ENCODE measurements at regions not wholly inside any gene's neighbourhood (a gene's known extent, or its start where the extent isn't known, plus 50 kb on each side); places are given as distances from the start of the nearest gene placed in this dataset.
"Not testable (repeated sequence)": the region's sequence is repeated elsewhere in the genome, so short reads cannot be mapped to it uniquely, and the experiment has no call there.

GRCh38 chr13:85142351-85142927 is 656.8 kb downstream of the SLITRK6 start:
- no peak for TF ChIP-seq CTCF (IDR thresholded peaks at IDR 0.05; ENCODE audit: borderline replicate concordance, control extremely low read depth, extremely low read depth, insufficient read depth, missing control alignments)
- DNase-seq (ENCODE audit: low spot score): no peak
- in situ Hi-C loops (cut with MboI; ENCODE audit: low sequenced_read_pairs, unreplicated experiment): no loop called here

DNA sequence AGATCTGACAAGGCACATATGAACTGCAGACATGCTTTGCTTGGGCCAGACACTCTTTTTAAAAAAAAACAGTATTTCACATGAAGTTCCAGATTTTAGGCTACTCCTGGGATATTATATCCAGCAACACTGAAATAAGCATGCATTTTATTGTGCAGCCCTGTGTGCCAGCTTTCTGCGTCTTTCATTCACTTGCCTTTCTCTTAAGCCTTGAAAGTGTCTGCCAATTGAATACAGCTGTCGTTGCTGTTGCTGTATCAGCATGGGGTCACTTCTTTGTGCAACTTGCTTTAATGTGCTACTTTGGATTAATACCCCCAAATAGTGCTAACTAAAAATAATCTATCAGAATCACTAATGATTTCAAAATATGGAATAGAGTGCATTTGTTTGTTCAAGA is 657.8 kb downstream of the SLITRK6 start:
- in situ Hi-C loops (cut with MboI; ENCODE audit: low sequenced_read_pairs, unreplicated experiment): no loop called here
- no peak for DNase-seq (ENCODE audit: low spot score)
- TF ChIP-seq CTCF (IDR thresholded peaks at IDR 0.05; ENCODE audit: borderline replicate concordance, control extremely low read depth, extremely low read depth, insufficient read depth, missing control alignments): no peak

DNA sequence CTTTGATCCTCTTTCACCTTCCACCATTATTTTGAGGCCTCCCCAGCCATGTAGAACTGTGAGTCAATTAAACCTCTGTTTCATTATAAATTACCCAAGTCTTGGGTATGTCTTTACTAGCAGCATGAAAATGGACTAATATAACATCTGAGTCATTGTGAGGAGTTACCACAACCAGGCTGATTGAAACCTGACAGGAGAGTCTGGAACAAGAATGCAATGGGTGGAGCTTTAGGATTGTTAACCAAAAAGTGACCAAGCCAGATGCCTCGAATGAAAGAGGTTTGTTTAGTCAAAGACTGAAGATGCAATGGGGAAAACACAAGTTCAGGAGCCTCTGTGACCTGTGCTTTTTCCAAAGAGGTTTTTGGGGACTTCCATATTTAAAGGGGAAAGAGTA is 659.0 kb downstream of the SLITRK6 start:
- in situ Hi-C loops (cut with MboI; ENCODE audit: low sequenced_read_pairs, unreplicated experiment): no loop called here
- no peak for TF ChIP-seq CTCF (IDR thresholded peaks at IDR 0.05; ENCODE audit: borderline replicate concordance, control extremely low read depth, extremely low read depth, insufficient read depth, missing control alignments)
- DNase-seq (ENCODE audit: low spot score): no peak

DNA sequence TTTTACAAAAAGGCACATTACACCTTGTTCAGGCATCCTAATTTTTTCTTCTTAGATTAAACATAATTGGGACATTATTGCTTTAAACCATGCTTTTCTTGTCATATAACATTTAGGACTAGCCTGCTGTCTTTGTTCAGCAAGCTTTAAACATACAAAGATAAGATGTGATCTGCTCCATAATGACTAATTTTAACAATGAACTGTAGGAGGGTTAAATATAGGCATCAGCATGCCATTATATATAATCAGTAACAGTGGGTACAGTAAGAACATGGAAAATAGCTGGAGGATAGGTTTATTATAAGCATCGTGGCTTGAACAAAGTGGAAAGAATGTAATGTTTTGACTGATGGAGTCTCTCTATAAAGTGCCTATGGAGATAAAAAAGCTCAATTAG is 661.7 kb downstream of the SLITRK6 start:
- TF ChIP-seq CTCF (IDR thresholded peaks at IDR 0.05; ENCODE audit: borderline replicate concordance, control extremely low read depth, extremely low read depth, insufficient read depth, missing control alignments): no peak
- DNase-seq (ENCODE audit: low spot score): no peak
- in situ Hi-C loops (cut with MboI; ENCODE audit: low sequenced_read_pairs, unreplicated experiment): no loop called here

- TF ChIP-seq CTCF (IDR thresholded peaks at IDR 0.05; ENCODE audit: borderline replicate concordance, control extremely low read depth, extremely low read depth, insufficient read depth, missing control alignments): no peak
- in situ Hi-C loops (cut with MboI; ENCODE audit: low sequenced_read_pairs, unreplicated experiment): no loop called here
- DNase-seq (ENCODE audit: low spot score): no peak
These were observed 666.2 kb downstream of the SLITRK6 start for GRCh38 chr13:85132986-85133385.

DNA sequence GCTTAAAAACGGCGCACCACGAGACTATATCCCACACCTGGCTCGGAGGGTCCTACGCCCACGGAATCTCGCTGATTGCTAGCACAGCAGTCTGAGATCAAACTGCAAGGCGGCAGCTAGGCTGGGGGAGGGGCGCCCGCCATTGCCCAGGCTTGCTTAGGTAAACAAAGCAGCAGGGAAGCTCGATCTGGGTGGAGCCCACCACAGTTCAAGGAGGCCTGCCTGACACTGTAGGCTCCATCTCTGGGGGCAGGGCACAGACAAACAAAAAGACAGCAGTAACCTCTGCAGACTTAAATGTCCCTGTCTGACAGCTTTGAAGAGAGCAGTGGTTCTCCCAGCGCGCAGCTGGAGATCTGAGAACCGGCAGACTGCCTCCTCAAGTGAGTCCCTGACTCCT is 675.7 kb downstream of the SLITRK6 start:
- DNase-seq (ENCODE audit: low spot score); in situ Hi-C loops (cut with MboI; ENCODE audit: low sequenced_read_pairs, unreplicated experiment): not testable (repeated sequence)

GRCh38 chr13:85108356-85108755 is 690.9 kb downstream of the SLITRK6 start:
- TF ChIP-seq CTCF (IDR thresholded peaks at IDR 0.05; ENCODE audit: borderline replicate concordance, control extremely low read depth, extremely low read depth, insufficient read depth, missing control alignments): no peak
- no peak for DNase-seq (ENCODE audit: low spot score)
- in situ Hi-C loops (cut with MboI; ENCODE audit: low sequenced_read_pairs, unreplicated experiment): no loop called here

Measured in GM13976 (cell line).